ENCODE measurements at regions not wholly inside any gene's neighbourhood (a gene's known extent, or its start where the extent isn't known, plus 50 kb on each side); places are given as distances from the start of the nearest gene placed in this dataset.

DNA sequence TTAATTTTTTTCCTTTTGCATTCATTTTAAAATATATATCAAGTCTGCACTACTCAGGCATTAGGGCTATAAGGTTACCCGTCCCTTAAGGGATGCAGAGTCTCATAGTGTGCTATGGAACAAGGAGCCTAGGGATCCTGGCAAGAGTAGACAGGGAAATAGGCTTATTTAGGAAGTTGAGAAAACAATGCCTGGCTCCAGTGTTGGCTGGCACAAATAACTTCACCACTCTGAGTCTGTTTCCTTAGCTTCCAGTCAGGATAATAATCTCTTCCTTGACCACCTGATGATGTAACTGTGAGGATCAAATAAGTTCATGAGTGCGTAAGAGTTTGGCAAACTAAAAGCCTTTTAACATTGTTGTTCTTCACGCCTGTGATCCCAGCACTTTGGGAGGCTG is 540.8 kb upstream of the IL12A start:
- no peak for DNase-seq (ENCODE audit: low read depth)
- no peak overlapping the region for H3K4me3 ChIP-seq (ENCODE audit: control insufficient read depth, low read depth, low read length)
- TF ChIP-seq CTCF (IDR thresholded peaks at IDR 0.05; ENCODE audit: control insufficient read depth, insufficient read depth, low read depth, low read length, missing control alignments): no peak

GRCh38 chr3:159448902-159449301 is 539.7 kb upstream of the IL12A start:
- DNase-seq (ENCODE audit: low read depth): no peak
- H3K4me3 ChIP-seq (ENCODE audit: control insufficient read depth, low read depth, low read length): no peak overlapping the region
- no peak for TF ChIP-seq CTCF (IDR thresholded peaks at IDR 0.05; ENCODE audit: control insufficient read depth, insufficient read depth, low read depth, low read length, missing control alignments)

DNA sequence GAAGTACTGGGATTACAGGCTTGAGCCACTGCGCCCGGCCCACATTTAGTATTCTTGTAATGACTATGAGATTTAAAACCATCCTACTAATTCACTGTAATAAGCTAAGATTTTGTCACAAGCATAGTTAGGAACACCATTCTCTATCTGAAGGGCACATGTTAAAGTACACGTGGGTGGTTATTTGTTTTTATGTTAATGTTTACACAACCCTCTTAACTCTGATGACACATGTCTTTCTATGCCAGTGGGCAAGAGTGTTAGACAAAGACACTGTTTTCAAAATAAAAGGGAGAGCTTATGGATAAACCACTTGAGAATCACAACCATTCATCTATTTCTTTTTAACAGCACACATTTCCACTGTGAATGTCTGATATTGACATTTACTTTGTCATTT is 537.6 kb upstream of the IL12A start:
- TF ChIP-seq CTCF (IDR thresholded peaks at IDR 0.05; ENCODE audit: control insufficient read depth, insufficient read depth, low read depth, low read length, missing control alignments): no peak
- H3K4me3 ChIP-seq (ENCODE audit: control insufficient read depth, low read depth, low read length): no peak overlapping the region
- DNase-seq (ENCODE audit: low read depth): no peak

GRCh38 chr3:159451482-159451881 is 537.2 kb upstream of the IL12A start:
- DNase-seq (ENCODE audit: low read depth): no peak
- no peak for TF ChIP-seq CTCF (IDR thresholded peaks at IDR 0.05; ENCODE audit: control insufficient read depth, insufficient read depth, low read depth, low read length, missing control alignments)
- no peak overlapping the region for H3K4me3 ChIP-seq (ENCODE audit: control insufficient read depth, low read depth, low read length)

DNA sequence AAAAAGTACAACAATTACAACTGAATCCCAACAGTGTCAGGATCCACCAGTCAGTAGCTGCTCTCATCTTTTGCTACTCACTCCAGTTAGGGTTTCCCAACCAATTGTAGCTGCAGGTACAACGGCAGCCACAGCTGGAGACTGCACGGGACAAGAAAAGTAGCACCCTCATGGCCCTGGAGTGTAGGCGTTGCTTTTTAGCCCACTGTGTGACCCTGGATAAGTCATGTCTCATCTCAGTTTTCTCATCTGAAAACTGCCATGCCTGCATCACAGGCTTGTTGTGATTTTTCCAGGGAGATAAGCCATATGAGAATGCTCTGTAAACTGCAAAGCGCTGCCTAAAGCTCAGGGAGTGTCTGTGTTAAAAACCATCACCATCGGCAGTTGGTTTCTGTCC is 535.6 kb upstream of the IL12A start:
- DNase-seq (ENCODE audit: low read depth): no peak
- H3K4me3 ChIP-seq (ENCODE audit: control insufficient read depth, low read depth, low read length): no peak overlapping the region

GRCh38 chr3:159453945-159454344 is 534.7 kb upstream of the IL12A start:
- H3K4me3 ChIP-seq (ENCODE audit: control insufficient read depth, low read depth, low read length): no peak overlapping the region
- no peak for TF ChIP-seq CTCF (IDR thresholded peaks at IDR 0.05; ENCODE audit: control insufficient read depth, insufficient read depth, low read depth, low read length, missing control alignments)
- no peak for DNase-seq (ENCODE audit: low read depth)

More for the DNA sequence above, 535.6 kb upstream of the IL12A start:
- no peak for TF ChIP-seq CTCF (IDR thresholded peaks at IDR 0.05; ENCODE audit: control insufficient read depth, insufficient read depth, low read depth, low read length, missing control alignments)

- DNase-seq (ENCODE audit: low read depth): no peak
- no peak for TF ChIP-seq CTCF (IDR thresholded peaks at IDR 0.05; ENCODE audit: control insufficient read depth, insufficient read depth, low read depth, low read length, missing control alignments)
- H3K4me3 ChIP-seq (ENCODE audit: control insufficient read depth, low read depth, low read length): no peak overlapping the region
These were observed 532.9 kb upstream of the IL12A start for GRCh38 chr3:159455741-159456181.
